GM18520 (cell line): ENCODE measurements at regions not wholly inside any gene's neighbourhood (a gene's known extent, or its start where the extent isn't known, plus 50 kb on each side); places are given as distances from the start of the nearest gene placed in this dataset.

Source experiments
- ATAC-seq: cut with Tn5 transposase; IDR thresholded peaks from one replicate; pipeline ENCODE4 v1.9.1; 2021; ENCODE audit not compliant: unreplicated experiment

- ATAC-seq, result no peak
These were observed 252.7 kb upstream of the POU3F2 start for GRCh38 chr6:98581705-98582104.

GRCh38 chr6:98583506-98583905, 250.9 kb upstream of the POU3F2 start:
- no peak for ATAC-seq

DNA sequence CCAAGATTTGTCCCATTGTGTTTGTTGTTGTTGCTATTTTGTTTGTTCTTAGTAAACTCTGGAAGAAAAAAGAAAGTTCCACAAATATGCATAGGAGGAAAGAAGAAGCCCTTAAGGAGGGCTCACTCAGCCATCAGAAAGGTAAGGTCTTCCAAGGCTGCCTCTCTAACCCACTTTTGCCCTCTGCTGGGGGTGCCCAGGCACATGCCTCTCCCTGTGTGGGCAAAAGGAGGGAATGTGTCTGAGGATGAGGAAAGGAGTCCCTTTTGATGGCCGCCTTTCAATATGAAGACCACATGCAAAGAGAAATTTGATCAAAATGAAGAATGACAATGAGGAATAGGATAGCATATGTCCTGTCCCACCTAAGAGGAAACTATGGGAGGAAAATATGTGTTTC, 248.2 kb upstream of the POU3F2 start:
- ATAC-seq, result no peak

DNA sequence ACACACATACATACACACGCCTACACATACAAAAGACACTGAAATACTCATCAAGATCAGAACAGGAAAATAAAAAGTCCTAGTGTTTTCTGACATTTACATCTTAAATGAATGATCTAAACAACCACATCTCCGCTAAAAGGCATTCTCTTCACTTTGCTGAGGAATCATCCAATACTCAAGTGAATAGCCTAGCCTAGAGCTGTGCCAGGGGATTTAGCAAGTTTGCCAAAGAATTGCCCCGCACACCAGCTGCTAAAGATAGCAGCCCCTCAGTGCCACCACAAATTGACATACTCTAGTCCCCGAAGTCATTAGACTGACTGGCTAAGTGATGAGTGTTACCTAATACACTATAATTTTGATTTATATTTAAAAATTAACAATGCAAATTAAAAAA, 246.8 kb upstream of the POU3F2 start:
- ATAC-seq, result no peak

- no peak for ATAC-seq
These were observed 244.8 kb upstream of the POU3F2 start for GRCh38 chr6:98589536-98589935.

DNA sequence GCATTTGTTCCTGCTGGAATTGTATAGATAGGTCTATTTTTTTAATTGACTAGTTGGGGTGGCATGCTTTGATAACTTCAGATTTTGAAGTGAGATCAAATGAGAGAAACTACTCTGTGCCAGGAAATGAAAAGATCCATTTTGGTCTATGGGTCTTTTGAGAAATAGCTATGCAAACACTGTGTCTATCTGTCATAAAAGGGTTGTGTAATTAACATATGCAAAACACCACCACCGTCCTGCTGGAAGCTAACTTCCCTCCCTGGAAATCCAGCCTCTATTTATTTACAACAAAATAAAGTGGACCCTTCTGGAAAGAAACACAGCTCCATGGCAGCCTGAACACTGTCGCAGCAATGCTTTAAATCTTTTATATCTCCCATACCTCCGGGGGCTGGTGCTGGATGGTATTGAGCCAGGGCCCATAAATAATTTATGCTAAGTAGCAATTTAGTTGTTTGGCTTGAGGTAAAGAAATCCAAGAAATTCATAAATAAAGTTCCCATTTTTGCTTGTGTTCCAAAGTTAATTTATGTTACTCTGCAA, 244.2 kb upstream of the POU3F2 start:
- ATAC-seq, result no peak

DNA sequence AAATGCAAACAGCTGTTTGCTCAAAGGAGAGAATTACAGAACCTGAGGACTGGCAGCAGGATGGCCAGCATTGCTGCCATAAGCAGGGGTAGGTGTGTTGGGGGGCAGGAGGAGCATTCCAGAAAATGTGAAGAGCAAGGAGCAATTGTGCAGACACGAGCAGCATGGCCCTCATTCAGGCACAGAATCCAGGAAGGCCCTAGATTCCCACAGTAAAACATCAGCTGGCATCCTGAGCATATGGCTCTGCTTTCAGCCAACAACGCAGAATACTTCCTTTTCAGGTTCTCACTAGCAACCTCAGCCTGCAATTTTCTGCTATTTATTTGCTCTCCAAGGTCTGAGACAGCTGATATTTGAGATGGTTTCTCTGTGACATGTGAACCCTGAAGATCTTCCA, 243.4 kb upstream of the POU3F2 start:
- ATAC-seq, result no peak

DNA sequence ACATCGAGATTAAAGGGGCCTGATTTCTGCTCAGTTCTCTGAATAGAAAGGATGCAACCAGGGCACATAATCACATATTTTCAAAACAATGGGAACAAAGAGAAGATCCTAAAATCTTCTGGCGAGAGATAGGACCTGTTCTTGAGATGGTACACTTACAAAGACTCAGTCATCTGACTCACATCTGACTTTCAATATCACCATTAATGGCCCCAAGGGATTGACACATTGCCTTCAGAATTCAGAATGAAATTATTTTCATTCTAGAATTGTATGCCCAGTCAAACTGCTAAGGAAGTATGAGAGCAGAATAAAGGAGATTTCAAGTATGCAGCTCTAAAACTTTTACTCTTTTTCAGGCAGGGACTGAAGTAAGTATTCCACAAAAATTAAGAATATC, 240.7 kb upstream of the POU3F2 start:
- ATAC-seq, result peak; percentile 68

GRCh38 chr6:98601716-98602115, 232.7 kb upstream of the POU3F2 start:
- no peak for ATAC-seq

- ATAC-seq, result no peak
These were observed 228.7 kb upstream of the POU3F2 start for GRCh38 chr6:98605705-98606104.

GRCh38 chr6:98627129-98627775, 207.1 kb upstream of the POU3F2 start:
- no peak for ATAC-seq

- no peak for ATAC-seq
These were observed 200.5 kb upstream of the POU3F2 start for GRCh38 chr6:98633886-98634285.

GRCh38 chr6:98634569-98634968, 199.8 kb upstream of the POU3F2 start:
- no peak for ATAC-seq

DNA sequence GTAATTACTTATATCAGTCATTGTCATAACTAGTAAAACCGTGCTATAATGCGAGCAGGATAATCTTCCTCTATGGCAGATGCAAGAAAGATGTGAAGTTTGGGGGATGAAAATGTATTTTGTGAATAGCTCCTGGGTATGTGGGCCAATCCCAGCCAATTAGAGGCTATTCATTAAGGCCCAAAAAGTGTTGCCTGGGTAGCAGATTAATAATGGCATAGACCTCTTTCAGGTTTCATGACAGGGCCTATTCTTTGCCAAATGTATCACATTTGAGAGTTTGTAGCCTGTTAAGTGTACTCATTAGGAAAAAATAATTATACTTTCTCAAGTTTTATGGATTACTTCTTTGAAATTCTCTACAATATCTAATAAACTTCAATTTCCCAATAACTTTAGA, 199.2 kb upstream of the POU3F2 start:
- ATAC-seq, result no peak

GRCh38 chr6:98636941-98637340, 197.4 kb upstream of the POU3F2 start:
- no peak for ATAC-seq

DNA sequence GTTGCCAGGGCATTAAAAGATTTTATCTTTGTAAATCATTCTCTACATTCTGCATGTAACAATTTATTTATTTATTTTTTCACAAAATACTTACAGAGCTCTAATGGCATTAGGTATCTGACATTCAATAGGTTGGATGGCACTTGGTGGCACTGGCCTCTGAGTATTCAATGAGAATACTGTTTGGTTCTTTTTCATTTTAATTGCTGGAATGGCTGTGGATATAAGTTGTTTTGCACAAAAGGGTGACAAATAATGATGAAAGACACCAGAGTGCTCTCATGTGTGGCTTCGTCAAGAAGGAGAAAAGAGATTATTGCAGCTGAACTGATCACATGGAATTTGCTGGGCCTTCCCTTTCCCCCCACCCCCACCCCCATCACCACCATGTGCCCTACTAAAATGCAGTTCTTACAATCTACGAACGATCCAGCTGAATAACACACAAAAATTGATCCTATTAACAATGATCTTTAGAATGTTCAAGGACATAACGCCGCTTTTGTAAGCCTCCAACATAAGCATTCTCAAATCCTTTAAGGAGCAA, 195.2 kb upstream of the POU3F2 start:
- no peak for ATAC-seq

DNA sequence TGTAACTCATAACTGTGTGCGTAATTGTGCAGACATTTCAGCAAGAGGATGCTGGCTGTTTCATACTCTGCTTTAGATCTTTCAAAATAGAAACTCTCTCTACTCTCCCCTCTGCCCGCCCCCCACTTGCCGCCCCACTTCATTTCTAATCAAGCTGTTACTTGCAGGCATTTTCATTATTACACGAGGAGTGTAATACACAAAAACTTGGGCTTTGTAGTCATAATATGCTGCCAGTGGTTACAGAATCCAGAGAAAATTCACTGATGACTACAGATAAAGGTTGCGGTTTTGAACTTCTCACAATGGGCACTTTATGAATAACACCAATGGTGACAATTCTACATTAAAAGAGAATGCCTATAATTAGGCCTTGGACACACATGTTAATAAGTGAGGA, 194.0 kb upstream of the POU3F2 start:
- ATAC-seq, result no peak

GRCh38 chr6:98641949-98642719, 192.2 kb upstream of the POU3F2 start:
- no peak for ATAC-seq

DNA sequence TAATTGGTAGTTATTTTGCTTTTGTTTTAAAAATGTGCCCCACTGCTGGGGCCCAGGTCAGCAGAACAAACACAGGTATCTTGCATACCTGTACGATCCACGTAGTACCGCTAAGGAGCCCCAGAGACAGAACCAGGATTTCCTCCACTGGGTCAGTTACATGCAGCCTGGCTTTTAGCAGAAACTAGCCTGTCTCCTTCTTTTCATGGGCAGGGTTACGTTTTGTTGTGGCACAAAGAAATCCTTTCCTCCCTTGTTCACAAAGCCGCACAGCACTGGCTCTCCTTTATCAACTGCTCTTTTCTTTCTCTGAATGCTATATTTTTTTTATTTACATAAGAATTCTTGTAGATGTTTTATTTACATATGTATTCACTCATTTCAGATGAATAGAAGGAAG, 190.3 kb upstream of the POU3F2 start:
- ATAC-seq, result no peak

- ATAC-seq, result no peak
These were observed 186.0 kb upstream of the POU3F2 start for GRCh38 chr6:98648211-98648914.

- ATAC-seq, result no peak
These were observed 183.4 kb upstream of the POU3F2 start for GRCh38 chr6:98650941-98651340.

DNA sequence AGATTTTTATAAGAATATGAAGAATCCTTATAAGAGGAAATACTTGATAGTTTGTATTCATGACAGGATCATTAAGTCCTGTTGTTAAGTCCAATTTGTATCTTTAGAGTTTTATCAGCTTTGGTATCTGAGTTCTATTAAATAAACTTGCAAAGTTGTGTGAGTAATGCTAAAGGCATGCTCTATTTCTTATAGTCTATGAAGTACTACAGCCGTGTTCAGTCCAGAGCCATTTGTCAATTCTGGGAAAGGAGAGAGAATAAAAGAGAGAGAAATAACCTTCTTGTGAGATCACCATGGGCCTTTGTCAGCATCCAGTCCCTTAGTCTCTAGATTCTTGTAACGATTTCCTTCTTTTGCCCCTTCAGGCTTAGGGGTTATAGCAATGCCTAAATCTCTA, 181.2 kb upstream of the POU3F2 start:
- ATAC-seq, result no peak
